Osteoblast (primary cell): ENCODE measurements at regions not wholly inside any gene's neighbourhood (a gene's known extent, or its start where the extent isn't known, plus 50 kb on each side); places are given as distances from the start of the nearest gene placed in this dataset.

ENCODE experiments used
- DNase-seq: peaks from one replicate; pipeline ENCODE4 v3.0.0; 2011; ENCODE audit warnings: low spot score, mixed read lengths; ENCODE audit not compliant: insufficient read length; ENCODE audit errors: missing footprints
- H2AFZ ChIP-seq: 2 replicates; pipeline ENCODE4 v1.6.0; 2011; ENCODE audit warnings: mild to moderate bottlenecking, low read length
- H3K27ac ChIP-seq: 2 replicates; pipeline ENCODE4 v1.5.1; 2011; ENCODE audit warnings: mild to moderate bottlenecking, low read depth, low read length, moderate library complexity
- H3K27me3 ChIP-seq: 2 replicates; pipeline ENCODE4 v1.6.0; 2012; ENCODE audit warnings: mild to moderate bottlenecking, control low read depth, inconsistent platforms, low read length, moderate library complexity; ENCODE audit not compliant: insufficient read depth
- H3K36me3 ChIP-seq: 2 replicates; pipeline ENCODE4 v1.5.1; 2011; ENCODE audit warnings: mild to moderate bottlenecking, low read length, control low read depth, moderate library complexity; ENCODE audit not compliant: insufficient read depth
- H3K4me1 ChIP-seq: 2 replicates; pipeline ENCODE4 v1.5.1; 2011; ENCODE audit warnings: mild to moderate bottlenecking, low read length, control low read depth, moderate library complexity; ENCODE audit not compliant: insufficient read depth
- H3K4me2 ChIP-seq: 2 replicates; pipeline ENCODE4 v1.6.0; 2011; ENCODE audit warnings: mild to moderate bottlenecking, low read length; ENCODE audit not compliant: insufficient read depth
- H3K4me3 ChIP-seq: fragments of 200-600 bp; sonication (generic); 3 replicates; pipeline ENCODE4 v1.5.1; 2012; ENCODE audit warnings: mild to moderate bottlenecking, low read length, inconsistent platforms; ENCODE audit not compliant: insufficient read depth
- H3K79me2 ChIP-seq: 2 replicates; pipeline ENCODE4 v1.6.0; 2012; ENCODE audit warnings: mild to moderate bottlenecking, low read length, control low read depth, inconsistent platforms; ENCODE audit not compliant: insufficient read depth
- H3K9me3 ChIP-seq: 2 replicates; pipeline ENCODE4 v1.5.1; 2011; ENCODE audit warnings: low read depth, low read length, control low read depth
- H4K20me1 ChIP-seq: 2 replicates; pipeline ENCODE4 v1.6.0; 2012; ENCODE audit warnings: mild to moderate bottlenecking, low read length, control low read depth; ENCODE audit not compliant: insufficient read depth
- TF ChIP-seq, protein P1 (sequence below): IDR thresholded peaks from 2 replicates; pipeline ENCODE4 v1.5.1; 2011; ENCODE audit warnings: mild to moderate bottlenecking, low read depth, low read length, moderate library complexity; ENCODE audit errors: extremely low read depth

DNA sequence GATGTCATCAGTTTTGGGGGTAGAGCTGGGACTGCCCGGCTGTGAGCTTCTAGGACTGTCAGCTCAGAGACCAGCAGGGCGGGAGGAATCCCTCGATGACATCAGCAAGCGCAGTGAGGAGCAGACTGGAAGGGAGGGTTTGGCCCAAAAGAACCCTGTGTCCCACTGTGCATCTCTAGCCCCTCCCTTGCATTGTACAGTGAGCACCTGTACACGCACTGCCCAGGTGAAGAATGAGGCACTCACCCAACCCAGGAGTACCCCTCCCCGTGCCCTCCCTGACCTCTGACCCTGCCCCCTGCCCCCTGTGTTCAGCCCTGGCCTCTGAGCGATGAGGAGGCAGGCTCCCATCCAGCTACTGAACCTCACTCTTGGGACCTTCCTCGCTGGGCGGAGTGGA, 92.9 kb downstream of the HMX1 start:
- TF ChIP-seq, protein P1, sequence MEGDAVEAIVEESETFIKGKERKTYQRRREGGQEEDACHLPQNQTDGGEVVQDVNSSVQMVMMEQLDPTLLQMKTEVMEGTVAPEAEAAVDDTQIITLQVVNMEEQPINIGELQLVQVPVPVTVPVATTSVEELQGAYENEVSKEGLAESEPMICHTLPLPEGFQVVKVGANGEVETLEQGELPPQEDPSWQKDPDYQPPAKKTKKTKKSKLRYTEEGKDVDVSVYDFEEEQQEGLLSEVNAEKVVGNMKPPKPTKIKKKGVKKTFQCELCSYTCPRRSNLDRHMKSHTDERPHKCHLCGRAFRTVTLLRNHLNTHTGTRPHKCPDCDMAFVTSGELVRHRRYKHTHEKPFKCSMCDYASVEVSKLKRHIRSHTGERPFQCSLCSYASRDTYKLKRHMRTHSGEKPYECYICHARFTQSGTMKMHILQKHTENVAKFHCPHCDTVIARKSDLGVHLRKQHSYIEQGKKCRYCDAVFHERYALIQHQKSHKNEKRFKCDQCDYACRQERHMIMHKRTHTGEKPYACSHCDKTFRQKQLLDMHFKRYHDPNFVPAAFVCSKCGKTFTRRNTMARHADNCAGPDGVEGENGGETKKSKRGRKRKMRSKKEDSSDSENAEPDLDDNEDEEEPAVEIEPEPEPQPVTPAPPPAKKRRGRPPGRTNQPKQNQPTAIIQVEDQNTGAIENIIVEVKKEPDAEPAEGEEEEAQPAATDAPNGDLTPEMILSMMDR, result no peak

DNA sequence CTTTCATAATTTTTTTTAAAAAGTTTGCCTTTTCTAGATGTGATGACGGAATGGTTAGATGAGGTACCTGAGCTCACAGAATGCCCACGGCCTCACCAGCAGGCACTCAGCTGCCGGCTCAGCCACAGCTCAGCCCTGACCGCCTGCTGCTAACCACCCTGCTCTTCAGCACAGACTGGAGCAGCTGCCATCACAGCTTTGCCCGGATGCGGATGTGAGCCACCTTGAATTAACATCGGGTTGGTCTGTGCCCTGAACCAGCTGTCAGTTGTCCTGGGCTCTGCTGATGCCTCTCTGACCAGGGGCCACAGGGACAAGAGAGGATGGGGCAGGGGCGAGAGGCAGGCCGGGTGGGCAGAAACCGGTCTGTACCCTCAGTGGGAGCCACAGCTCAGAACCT, 93.3 kb downstream of the HMX1 start:
- H3K36me3 ChIP-seq, result no peaks in the 10 kb centered on the region
- no peaks in the 10 kb centered on the region for H3K9me3 ChIP-seq
- TF ChIP-seq, protein P1, result no peak
- H3K27me3 ChIP-seq, result no peaks in the 10 kb centered on the region
- H3K4me3 ChIP-seq, result no peak overlapping the region
- no peak for DNase-seq
- H3K79me2 ChIP-seq, result no peaks in the 10 kb centered on the region
- H3K4me2 ChIP-seq, result no peak overlapping the region
- no peak overlapping the region for H2AFZ ChIP-seq
- no peaks in the 10 kb centered on the region for H3K4me1 ChIP-seq
- H3K27ac ChIP-seq, result no peak overlapping the region
- H4K20me1 ChIP-seq, result no peaks in the 10 kb centered on the region

More for the DNA sequence above, 92.9 kb downstream of the HMX1 start:
- Histone ChIP-seq H3K9me3 (no peaks in the 10 kb centered on the region), H4K20me1 (no peaks in the 10 kb centered on the region), H3K4me2 (no peak overlapping the region), H2AFZ (no peak overlapping the region), H3K27ac (no peak overlapping the region), H3K4me1 (no peaks in the 10 kb centered on the region), H3K79me2 (no peaks in the 10 kb centered on the region), H3K36me3 (no peaks in the 10 kb centered on the region), H3K4me3 (no peak overlapping the region), H3K27me3 (no peaks in the 10 kb centered on the region)
- no peak for DNase-seq

DNA sequence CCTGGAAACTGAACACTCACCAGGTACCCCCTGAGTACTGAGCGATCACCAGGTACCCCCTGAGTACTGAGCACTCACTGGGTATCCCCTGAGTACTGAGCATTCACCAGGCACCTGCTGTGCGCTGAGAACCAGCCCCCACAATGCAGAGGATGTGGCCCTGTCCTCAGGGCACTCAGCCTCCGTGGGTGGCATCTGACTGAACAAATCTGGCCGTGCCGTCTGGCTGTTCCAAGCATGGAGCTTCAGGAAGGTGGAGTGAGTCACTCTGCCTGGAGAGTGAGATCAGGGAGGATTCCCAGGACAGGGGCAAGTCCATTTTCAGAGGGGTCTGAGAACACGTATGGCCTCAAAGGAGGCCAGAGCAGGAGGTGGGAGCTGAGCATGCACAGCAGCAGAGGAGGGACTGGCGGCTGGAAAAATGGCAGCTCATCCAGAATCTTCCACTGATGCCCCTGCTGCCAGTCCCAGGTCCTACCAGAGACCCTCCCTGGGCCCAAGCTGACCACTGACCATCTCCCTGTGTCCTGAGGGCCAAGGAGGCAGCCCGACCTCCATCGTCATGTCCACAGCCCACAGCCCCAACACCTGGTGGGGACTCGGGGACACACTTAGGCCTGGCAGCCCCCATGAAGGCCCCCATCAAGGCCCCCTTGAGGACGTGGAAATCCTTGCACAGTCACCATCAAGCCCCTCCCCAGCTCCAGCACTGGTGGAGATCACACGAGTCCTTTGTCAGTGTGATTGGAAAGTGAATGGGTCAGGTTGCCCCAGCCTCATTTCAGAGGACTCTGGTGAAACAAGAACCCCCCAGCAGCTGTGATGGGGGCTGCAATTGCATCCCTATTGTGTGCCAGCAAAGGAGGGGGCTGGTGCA, 94.1 kb downstream of the HMX1 start:
- Histone ChIP-seq H3K27ac (no peak overlapping the region), H3K36me3 (no peaks in the 10 kb centered on the region), H3K27me3 (no peaks in the 10 kb centered on the region), H3K4me1 (no peaks in the 10 kb centered on the region), H3K9me3 (no peaks in the 10 kb centered on the region), H3K4me2 (no peak overlapping the region), H4K20me1 (no peaks in the 10 kb centered on the region), H2AFZ (no peak overlapping the region), H3K79me2 (no peaks in the 10 kb centered on the region), H3K4me3 (no peak overlapping the region)
- TF ChIP-seq, protein P1, result no peak
- no peak for DNase-seq

DNA sequence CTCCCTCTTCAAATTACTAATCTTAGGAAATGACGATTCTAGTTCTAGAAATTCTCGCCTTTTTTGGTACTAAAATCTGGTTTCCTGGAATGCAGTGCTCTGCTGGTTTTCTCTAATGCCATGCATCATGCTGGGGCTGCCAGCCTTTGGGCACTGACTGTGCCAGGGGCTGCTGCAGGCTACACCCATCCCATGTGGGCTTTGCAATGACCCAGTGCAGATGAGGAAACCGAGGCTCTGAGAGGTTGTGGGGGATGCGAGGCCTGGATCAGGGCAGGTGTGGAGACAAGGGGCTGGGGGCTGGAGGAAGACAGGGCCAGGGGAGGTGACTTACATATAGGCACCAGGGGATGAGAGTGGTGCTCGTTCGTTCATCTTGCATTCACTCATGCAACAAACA, 95.3 kb downstream of the HMX1 start:
- H3K79me2 ChIP-seq, result no peaks in the 10 kb centered on the region
- no peaks in the 10 kb centered on the region for H4K20me1 ChIP-seq
- H3K4me3 ChIP-seq, result no peak overlapping the region
- DNase-seq, result no peak
- TF ChIP-seq, protein P1, result no peak
- H3K4me1 ChIP-seq, result no peaks in the 10 kb centered on the region
- H3K4me2 ChIP-seq, result no peak overlapping the region
- H2AFZ ChIP-seq, result no peak overlapping the region
- no peaks in the 10 kb centered on the region for H3K9me3 ChIP-seq
- H3K27ac ChIP-seq, result no peak overlapping the region
- H3K27me3 ChIP-seq, result no peaks in the 10 kb centered on the region
- H3K36me3 ChIP-seq, result no peaks in the 10 kb centered on the region
